Hepatocyte (in vitro differentiated cells): ENCODE measurements at regions not wholly inside any gene's neighbourhood (a gene's known extent, or its start where the extent isn't known, plus 50 kb on each side); places are given as distances from the start of the nearest gene placed in this dataset.

Experiments used
- EZH2 ChIP-seq: fragments of 200-600 bp; sonication (generic); IDR thresholded peaks from 2 replicates; pipeline ENCODE4 v1.6.1; 2016; ENCODE audit warnings: antibody characterized with exemption, mild to moderate bottlenecking, borderline replicate concordance
- EZH2phosphoT487 ChIP-seq: fragments of 200-600 bp; sonication (generic); IDR thresholded peaks from one replicate; pipeline ENCODE4 v1.6.1; 2018; ENCODE audit warnings: antibody characterized with exemption, mild to moderate bottlenecking, low read depth, moderate library complexity; ENCODE audit not compliant: unreplicated experiment, severe bottlenecking
- TF ChIP-seq, protein P1 (sequence below): fragments of 200-600 bp; sonication (generic); IDR thresholded peaks from 2 replicates; pipeline ENCODE4 v1.5.1; 2016; ENCODE audit warnings: antibody characterized with exemption, mild to moderate bottlenecking; ENCODE audit not compliant: poor library complexity

DNA sequence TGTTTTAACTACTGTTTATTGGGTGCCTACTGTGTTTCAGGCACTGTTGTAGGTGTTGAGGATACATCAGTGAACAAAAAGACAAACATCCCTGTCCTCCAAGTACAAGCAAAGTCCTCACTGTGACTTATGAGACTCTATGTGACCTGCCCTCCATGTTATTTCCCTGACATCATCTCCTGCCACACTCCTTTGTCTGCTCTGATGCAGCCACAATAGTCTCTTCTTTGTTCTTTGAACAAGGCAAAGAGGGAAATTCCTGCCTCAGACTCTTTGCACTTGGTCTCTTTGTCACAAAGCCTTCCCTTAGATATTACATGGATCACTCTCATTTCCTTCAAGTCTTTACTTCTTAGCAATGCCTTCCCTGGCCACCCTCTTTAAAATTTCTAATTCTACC lies 240.1 kb upstream of the SRRM4 start:
- TF ChIP-seq, protein P1, sequence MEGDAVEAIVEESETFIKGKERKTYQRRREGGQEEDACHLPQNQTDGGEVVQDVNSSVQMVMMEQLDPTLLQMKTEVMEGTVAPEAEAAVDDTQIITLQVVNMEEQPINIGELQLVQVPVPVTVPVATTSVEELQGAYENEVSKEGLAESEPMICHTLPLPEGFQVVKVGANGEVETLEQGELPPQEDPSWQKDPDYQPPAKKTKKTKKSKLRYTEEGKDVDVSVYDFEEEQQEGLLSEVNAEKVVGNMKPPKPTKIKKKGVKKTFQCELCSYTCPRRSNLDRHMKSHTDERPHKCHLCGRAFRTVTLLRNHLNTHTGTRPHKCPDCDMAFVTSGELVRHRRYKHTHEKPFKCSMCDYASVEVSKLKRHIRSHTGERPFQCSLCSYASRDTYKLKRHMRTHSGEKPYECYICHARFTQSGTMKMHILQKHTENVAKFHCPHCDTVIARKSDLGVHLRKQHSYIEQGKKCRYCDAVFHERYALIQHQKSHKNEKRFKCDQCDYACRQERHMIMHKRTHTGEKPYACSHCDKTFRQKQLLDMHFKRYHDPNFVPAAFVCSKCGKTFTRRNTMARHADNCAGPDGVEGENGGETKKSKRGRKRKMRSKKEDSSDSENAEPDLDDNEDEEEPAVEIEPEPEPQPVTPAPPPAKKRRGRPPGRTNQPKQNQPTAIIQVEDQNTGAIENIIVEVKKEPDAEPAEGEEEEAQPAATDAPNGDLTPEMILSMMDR, result no peak
- TF ChIP-seq EZH2 (no peak), EZH2phosphoT487 (no peak)
